ENCODE measurements at regions not wholly inside any gene's neighbourhood (a gene's known extent, or its start where the extent isn't known, plus 50 kb on each side); places are given as distances from the start of the nearest gene placed in this dataset.
A peak's percentile ranks its signal among the peaks of the same experiment; 100 is the strongest.

DNA sequence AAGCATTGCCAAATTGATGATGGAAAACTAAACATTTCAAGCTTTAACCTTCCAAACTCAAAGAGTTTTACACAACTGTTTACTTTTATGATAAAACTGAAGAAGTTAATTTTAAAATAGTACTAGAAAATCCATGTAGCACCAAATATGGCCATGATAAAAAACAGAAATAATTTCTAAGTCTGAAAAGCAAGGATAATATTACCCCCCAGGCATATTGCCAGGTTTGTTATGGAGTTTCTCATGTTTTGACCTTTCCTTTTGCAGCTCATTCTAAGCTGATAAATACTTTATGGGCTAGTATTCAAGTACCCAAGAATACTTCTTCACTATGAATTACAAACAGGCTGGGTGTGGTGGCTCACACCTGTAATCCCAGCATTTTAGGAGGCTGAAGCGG, 209.9 kb upstream of the ZFP64 start:
- H3K36me3 Mint-ChIP-seq (ENCODE audit: low read depth), result peaks cover 16% of the 10 kb centered on the region
- peak overlapping the region; percentile 38 for H3K27ac Mint-ChIP-seq
- ChIA-PET POLR2A (interaction anchor here (3.7 kb wide), 1 partner anchor 9 kb away, joined by 36 read pairs; no protein-coding TSS in a partner anchor), CTCF (no interaction called here)
- DNase-seq (no peak), ATAC-seq (ENCODE audit: poor library complexity) (no peak)
- no peaks in the 10 kb centered on the region for H3K9me3 ChIP-seq (ENCODE audit: control insufficient read depth in 1 of 2, insufficient read depth in 1 of 2, low read length in 2 of 2)
- H3K9me3 Mint-ChIP-seq, result peaks cover 3% of the 10 kb centered on the region
- TF ChIP-seq, protein P1, sequence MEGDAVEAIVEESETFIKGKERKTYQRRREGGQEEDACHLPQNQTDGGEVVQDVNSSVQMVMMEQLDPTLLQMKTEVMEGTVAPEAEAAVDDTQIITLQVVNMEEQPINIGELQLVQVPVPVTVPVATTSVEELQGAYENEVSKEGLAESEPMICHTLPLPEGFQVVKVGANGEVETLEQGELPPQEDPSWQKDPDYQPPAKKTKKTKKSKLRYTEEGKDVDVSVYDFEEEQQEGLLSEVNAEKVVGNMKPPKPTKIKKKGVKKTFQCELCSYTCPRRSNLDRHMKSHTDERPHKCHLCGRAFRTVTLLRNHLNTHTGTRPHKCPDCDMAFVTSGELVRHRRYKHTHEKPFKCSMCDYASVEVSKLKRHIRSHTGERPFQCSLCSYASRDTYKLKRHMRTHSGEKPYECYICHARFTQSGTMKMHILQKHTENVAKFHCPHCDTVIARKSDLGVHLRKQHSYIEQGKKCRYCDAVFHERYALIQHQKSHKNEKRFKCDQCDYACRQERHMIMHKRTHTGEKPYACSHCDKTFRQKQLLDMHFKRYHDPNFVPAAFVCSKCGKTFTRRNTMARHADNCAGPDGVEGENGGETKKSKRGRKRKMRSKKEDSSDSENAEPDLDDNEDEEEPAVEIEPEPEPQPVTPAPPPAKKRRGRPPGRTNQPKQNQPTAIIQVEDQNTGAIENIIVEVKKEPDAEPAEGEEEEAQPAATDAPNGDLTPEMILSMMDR (IDR thresholded peaks at IDR 0.05), result no peak
- H3K27me3 Mint-ChIP-seq, result no peaks in the 10 kb centered on the region
- peaks cover 30% of the 10 kb centered on the region for H3K4me1 ChIP-seq (ENCODE audit: insufficient read depth, low read length)
- no peak overlapping the region for H3K27ac ChIP-seq (ENCODE audit: low read depth in 1 of 2, low read length in 2 of 2)
- no peaks in the 10 kb centered on the region for H3K36me3 ChIP-seq (ENCODE audit: insufficient read depth, low read length)
- no peak overlapping the region for H3K4me3 Mint-ChIP-seq
- H3K4me1 Mint-ChIP-seq (ENCODE audit: low read depth), result peaks cover 65% of the 10 kb centered on the region
- H3K4me3 ChIP-seq (ENCODE audit: low read length), result no peak overlapping the region
- no peaks in the 10 kb centered on the region for H3K27me3 ChIP-seq (ENCODE audit: control insufficient read depth in 1 of 2, insufficient read depth in 2 of 2, low read length in 2 of 2)
- intact Hi-C loops (cut with DNase I, micrococcal nuclease), result no loop called here

DNA sequence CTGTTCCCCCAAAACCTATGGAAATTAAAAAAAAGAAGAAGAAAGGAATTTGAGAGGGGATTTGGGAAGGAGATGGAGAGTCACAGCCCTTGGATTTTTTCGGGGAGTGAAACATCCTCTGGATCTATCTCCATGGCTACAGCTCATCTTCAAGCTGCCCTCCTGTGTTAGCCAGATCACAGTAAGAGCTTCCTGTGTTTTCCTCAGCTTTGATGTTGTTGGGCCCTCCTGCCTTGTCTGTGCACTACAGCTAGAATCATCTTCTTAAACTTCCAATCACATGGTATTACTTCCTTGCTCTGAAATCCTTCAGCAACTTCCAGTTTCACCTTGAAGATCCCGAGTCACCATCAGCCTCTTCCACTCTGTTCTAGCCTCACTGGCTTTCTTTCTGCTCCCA, 207.8 kb upstream of the ZFP64 start:
- Mint-ChIP-seq H3K27me3 (no peaks in the 10 kb centered on the region), H3K9me3 (no peaks in the 10 kb centered on the region), H3K4me1 (ENCODE audit: low read depth) (peaks cover 44% of the 10 kb centered on the region), H3K4me3 (peak overlapping the region; percentile 40), H3K36me3 (ENCODE audit: low read depth) (peaks cover 5% of the 10 kb centered on the region), H3K27ac (peak overlapping the region; percentile 38)
- ChIA-PET CTCF (no interaction called here), POLR2A (interaction anchor here (1.0 to 3.7 kb wide), 2 partner anchors 11 to 12 kb away, joined by 4 to 36 read pairs; no protein-coding TSS in a partner anchor)
- intact Hi-C loops (cut with DNase I, micrococcal nuclease), result no loop called here
- DNase-seq (peak in 4 of 14 experiments; percentile 21 to 35 (median 24)), ATAC-seq (ENCODE audit: poor library complexity) (peak; percentile 64)
- Histone ChIP-seq H3K27me3 (ENCODE audit: control insufficient read depth in 1 of 2, insufficient read depth in 2 of 2, low read length in 2 of 2) (no peaks in the 10 kb centered on the region), H3K4me1 (ENCODE audit: insufficient read depth, low read length) (peaks cover 24% of the 10 kb centered on the region), H3K9me3 (ENCODE audit: control insufficient read depth in 1 of 2, insufficient read depth in 1 of 2, low read length in 2 of 2) (no peaks in the 10 kb centered on the region), H3K4me3 (ENCODE audit: low read length) (no peak overlapping the region), H3K36me3 (ENCODE audit: insufficient read depth, low read length) (no peaks in the 10 kb centered on the region), H3K27ac (ENCODE audit: low read depth in 1 of 2, low read length in 2 of 2) (no peak overlapping the region)
- TF ChIP-seq, protein P1 (IDR thresholded peaks at IDR 0.05), result no peak

DNA sequence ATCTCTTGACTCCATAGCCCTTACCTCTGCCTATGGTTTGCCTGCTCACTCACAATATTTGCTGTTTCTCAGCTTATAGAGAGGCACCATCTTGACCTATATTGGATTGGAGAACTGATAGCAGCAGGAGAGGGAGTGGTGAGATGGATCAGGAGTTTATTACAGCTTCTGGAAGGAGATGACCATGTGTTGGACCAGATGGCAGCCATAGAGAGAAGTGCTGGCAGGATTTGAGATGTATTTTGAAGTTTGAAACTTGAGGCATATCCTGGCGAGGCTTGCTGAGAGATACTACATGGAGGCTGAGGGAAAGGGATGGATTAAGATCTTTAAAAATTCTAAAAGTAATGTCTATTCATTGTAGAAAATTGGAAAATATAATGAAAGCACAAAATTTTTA, 198.0 kb upstream of the ZFP64 start:
- ChIA-PET CTCF (no interaction called here), POLR2A (no interaction called here)
- DNase-seq, result no peak
- H3K27me3 Mint-ChIP-seq, result no peaks in the 10 kb centered on the region
- no peak overlapping the region for H3K27ac Mint-ChIP-seq
- H3K9me3 ChIP-seq (ENCODE audit: control insufficient read depth in 1 of 2, insufficient read depth in 1 of 2, low read length in 2 of 2), result no peaks in the 10 kb centered on the region
- no peak overlapping the region for H3K4me3 Mint-ChIP-seq
- peaks cover 4% of the 10 kb centered on the region for H3K9me3 Mint-ChIP-seq
- H3K36me3 Mint-ChIP-seq (ENCODE audit: low read depth), result no peaks in the 10 kb centered on the region
- H3K4me3 ChIP-seq (ENCODE audit: low read length), result no peak overlapping the region
- H3K4me1 ChIP-seq (ENCODE audit: insufficient read depth, low read length), result no peaks in the 10 kb centered on the region
- peaks cover under 1% of the 10 kb centered on the region for H3K4me1 Mint-ChIP-seq (ENCODE audit: low read depth)
- ATAC-seq (ENCODE audit: poor library complexity), result no peak
- H3K27ac ChIP-seq (ENCODE audit: low read depth in 1 of 2, low read length in 2 of 2), result no peak overlapping the region
- TF ChIP-seq, protein P1 (IDR thresholded peaks at IDR 0.05), result no peak
- no peaks in the 10 kb centered on the region for H3K36me3 ChIP-seq (ENCODE audit: insufficient read depth, low read length)
- intact Hi-C loops (cut with DNase I, micrococcal nuclease), result loop anchor here in 1 of 2 experiments (10.0 kb wide), 1 partner anchor 75 kb away; no protein-coding TSS in a partner anchor
- H3K27me3 ChIP-seq (ENCODE audit: control insufficient read depth in 1 of 2, insufficient read depth in 2 of 2, low read length in 2 of 2), result no peaks in the 10 kb centered on the region
